Progenitor cell of endocrine pancreas (in vitro differentiated cells): ENCODE measurements at regions not wholly inside any gene's neighbourhood (a gene's known extent, or its start where the extent isn't known, plus 50 kb on each side); places are given as distances from the start of the nearest gene placed in this dataset.
A peak's percentile ranks its signal among the peaks of the same experiment; 100 is the strongest.

Source experiments
- DNase-seq: peaks from one replicate; pipeline ENCODE4 v3.0.0; 2021; ENCODE audit warnings: low spot score; ENCODE audit not compliant: unreplicated experiment
- H3K27ac Mint-ChIP-seq: 2 replicates; pipeline ENCODE4 v1.8.0; 2021; ENCODE audit warnings: mild to moderate bottlenecking, moderate library complexity, mixed read lengths
- H3K27me3 Mint-ChIP-seq: 2 replicates; pipeline ENCODE4 v1.8.0; 2021; ENCODE audit warnings: mixed read lengths
- H3K36me3 Mint-ChIP-seq: 2 replicates; pipeline ENCODE4 v1.8.0; 2022; ENCODE audit warnings: mixed read lengths; ENCODE audit not compliant: insufficient read depth
- H3K4me1 Mint-ChIP-seq: 2 replicates; pipeline ENCODE4 v1.8.0; 2021; ENCODE audit warnings: low read depth, mixed read lengths
- H3K4me3 Mint-ChIP-seq: 2 replicates; pipeline ENCODE4 v1.8.0; 2021; ENCODE audit warnings: low read depth, mild to moderate bottlenecking, moderate library complexity, mixed read lengths
- H3K9me3 Mint-ChIP-seq: 2 replicates; pipeline ENCODE4 v1.8.0; 2021; ENCODE audit warnings: low read depth, mixed read lengths
- TF ChIP-seq, protein P1 (sequence below): fragments of 200-600 bp; sonication (generic); IDR thresholded peaks from one replicate; pipeline ENCODE4 v1.5.0; 2021; ENCODE audit warnings: antibody characterized with exemption, mild to moderate bottlenecking; ENCODE audit not compliant: unreplicated experiment

GRCh38 chr1:4573526-4573925 lies 80.9 kb upstream of the AJAP1 start:
- Mint-ChIP-seq H3K4me1 (no peaks in the 10 kb centered on the region), H3K9me3 (no peaks in the 10 kb centered on the region), H3K4me3 (no peak overlapping the region), H3K36me3 (no peaks in the 10 kb centered on the region), H3K27me3 (peaks cover 43% of the 10 kb centered on the region), H3K27ac (no peak overlapping the region)
- TF ChIP-seq, protein P1, sequence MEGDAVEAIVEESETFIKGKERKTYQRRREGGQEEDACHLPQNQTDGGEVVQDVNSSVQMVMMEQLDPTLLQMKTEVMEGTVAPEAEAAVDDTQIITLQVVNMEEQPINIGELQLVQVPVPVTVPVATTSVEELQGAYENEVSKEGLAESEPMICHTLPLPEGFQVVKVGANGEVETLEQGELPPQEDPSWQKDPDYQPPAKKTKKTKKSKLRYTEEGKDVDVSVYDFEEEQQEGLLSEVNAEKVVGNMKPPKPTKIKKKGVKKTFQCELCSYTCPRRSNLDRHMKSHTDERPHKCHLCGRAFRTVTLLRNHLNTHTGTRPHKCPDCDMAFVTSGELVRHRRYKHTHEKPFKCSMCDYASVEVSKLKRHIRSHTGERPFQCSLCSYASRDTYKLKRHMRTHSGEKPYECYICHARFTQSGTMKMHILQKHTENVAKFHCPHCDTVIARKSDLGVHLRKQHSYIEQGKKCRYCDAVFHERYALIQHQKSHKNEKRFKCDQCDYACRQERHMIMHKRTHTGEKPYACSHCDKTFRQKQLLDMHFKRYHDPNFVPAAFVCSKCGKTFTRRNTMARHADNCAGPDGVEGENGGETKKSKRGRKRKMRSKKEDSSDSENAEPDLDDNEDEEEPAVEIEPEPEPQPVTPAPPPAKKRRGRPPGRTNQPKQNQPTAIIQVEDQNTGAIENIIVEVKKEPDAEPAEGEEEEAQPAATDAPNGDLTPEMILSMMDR, result no peak
- no peak for DNase-seq

GRCh38 chr1:4581807-4582206 lies 72.6 kb upstream of the AJAP1 start:
- Mint-ChIP-seq H3K36me3 (no peaks in the 10 kb centered on the region), H3K9me3 (no peaks in the 10 kb centered on the region), H3K4me1 (no peaks in the 10 kb centered on the region), H3K4me3 (no peak overlapping the region), H3K27me3 (peaks cover 71% of the 10 kb centered on the region), H3K27ac (no peak overlapping the region)
- no peak for DNase-seq
- TF ChIP-seq, protein P1, result no peak

GRCh38 chr1:4584449-4584848 lies 70.0 kb upstream of the AJAP1 start:
- H3K36me3 Mint-ChIP-seq, result no peaks in the 10 kb centered on the region
- no peaks in the 10 kb centered on the region for H3K9me3 Mint-ChIP-seq
- TF ChIP-seq, protein P1, result no peak
- DNase-seq, result no peak
- H3K27ac Mint-ChIP-seq, result no peak overlapping the region
- H3K27me3 Mint-ChIP-seq, result peaks cover 61% of the 10 kb centered on the region
- H3K4me3 Mint-ChIP-seq, result no peak overlapping the region
- H3K4me1 Mint-ChIP-seq, result no peaks in the 10 kb centered on the region

GRCh38 chr1:4585216-4585615 lies 69.2 kb upstream of the AJAP1 start:
- Mint-ChIP-seq H3K36me3 (no peaks in the 10 kb centered on the region), H3K4me3 (no peak overlapping the region), H3K4me1 (no peaks in the 10 kb centered on the region), H3K9me3 (no peaks in the 10 kb centered on the region), H3K27me3 (peaks cover 53% of the 10 kb centered on the region), H3K27ac (no peak overlapping the region)
- TF ChIP-seq, protein P1, result peak; percentile 75
- peak; percentile 54 for DNase-seq

- H3K9me3 Mint-ChIP-seq, result no peaks in the 10 kb centered on the region
- no peak overlapping the region for H3K4me3 Mint-ChIP-seq
- H3K36me3 Mint-ChIP-seq, result no peaks in the 10 kb centered on the region
- no peak for DNase-seq
- no peaks in the 10 kb centered on the region for H3K4me1 Mint-ChIP-seq
- peaks cover 48% of the 10 kb centered on the region for H3K27me3 Mint-ChIP-seq
- no peak overlapping the region for H3K27ac Mint-ChIP-seq
- TF ChIP-seq, protein P1, result no peak
Measured at GRCh38 chr1:4585705-4586104, 68.7 kb upstream of the AJAP1 start.
